Thymus (tissue), 11 donors: ENCODE measurements at regions not wholly inside any gene's neighbourhood (a gene's known extent, or its start where the extent isn't known, plus 50 kb on each side); places are given as distances from the start of the nearest gene placed in this dataset.

Experiments used
- DNase-seq, 9 donors: peaks; one replicate each; pipeline ENCODE4 v3.0.0-alpha.2; 2013; ENCODE audit warnings: low spot score in 9 of 9, low read depth in 6 of 9, missing footprints in 1 of 9
- H3K27ac ChIP-seq, 2 donors: one replicate each; pipeline ENCODE4 v1.5.1; 2013; ENCODE audit warnings: control low read depth in 1 of 2, low read depth in 1 of 2, low read length in 1 of 2, mild to moderate bottlenecking in 1 of 2, moderate library complexity in 1 of 2
- H3K27me3 ChIP-seq, 2 donors: one replicate each; pipeline ENCODE4 v1.5.1; 2013; ENCODE audit warnings: low read length in 1 of 2; ENCODE audit not compliant: control insufficient read depth in 2 of 2, insufficient read depth in 1 of 2
- H3K36me3 ChIP-seq, 2 donors: one replicate each; pipeline ENCODE4 v1.5.1; 2013; ENCODE audit warnings: low read length in 1 of 2, mild to moderate bottlenecking in 1 of 2, moderate library complexity in 1 of 2; ENCODE audit not compliant: control insufficient read depth in 2 of 2, insufficient read depth in 2 of 2
- H3K4me1 ChIP-seq, 2 donors: one replicate each; pipeline ENCODE4 v1.5.1; 2013; ENCODE audit warnings: low read length in 2 of 2; ENCODE audit not compliant: control insufficient read depth in 2 of 2, insufficient read depth in 2 of 2
- H3K4me3 ChIP-seq, 2 donors: one replicate each; pipeline ENCODE4 v1.5.1; 2013; ENCODE audit warnings: low read length in 2 of 2, control low read depth in 1 of 2, mild to moderate bottlenecking in 1 of 2
- H3K9me3 ChIP-seq, 2 donors: one replicate each; pipeline ENCODE4 v1.5.1; 2013; ENCODE audit warnings: low read length in 1 of 2, mild to moderate bottlenecking in 1 of 2; ENCODE audit not compliant: control insufficient read depth in 2 of 2, insufficient read depth in 1 of 2
- WGBS: extraction: QIAGEN DNeasy Blood & Tissue Kit; methylation state at CpG from one replicate; pipeline ENCODE4 v1.1.7; 2013; 5-methylcytosine and 5-hydroxymethylcytosine counted together
- donor health status: healthy.

DNA sequence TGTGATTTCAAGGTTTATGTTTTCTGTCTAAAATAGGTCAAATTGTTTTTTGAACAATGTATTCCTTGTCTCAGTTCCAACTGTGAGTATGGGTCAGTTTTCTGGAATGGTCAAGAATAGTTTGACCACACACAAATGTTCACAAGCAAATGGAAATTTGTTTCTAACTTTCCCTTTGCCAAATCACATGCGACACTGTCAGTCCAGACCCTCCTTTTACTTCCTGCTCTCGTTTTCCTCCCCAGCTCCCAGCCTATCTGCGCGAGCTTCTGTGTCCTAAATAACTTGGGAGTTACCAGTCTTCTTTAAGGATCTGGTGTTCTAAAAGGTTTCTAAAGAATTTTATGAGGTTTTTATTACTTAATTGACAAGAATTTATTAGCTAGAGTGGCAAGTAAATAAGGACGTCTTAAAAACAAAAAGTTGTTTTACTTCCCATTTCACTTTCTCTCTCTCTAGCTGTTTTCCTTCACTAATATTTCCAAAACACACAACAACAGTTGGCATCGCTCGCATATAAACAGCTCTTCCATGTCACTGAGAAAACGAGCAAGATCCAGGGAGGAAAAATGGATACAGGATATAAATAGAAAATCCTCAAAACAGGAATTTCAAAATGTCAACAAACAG is 266.1 kb upstream of the KLF6 start:
- no peaks in the 10 kb centered on the region for H3K36me3 ChIP-seq
- no peak for DNase-seq
- H3K27ac ChIP-seq, result no peak overlapping the region
- H3K9me3 ChIP-seq, result no peaks in the 10 kb centered on the region
- no peaks in the 10 kb centered on the region for H3K4me1 ChIP-seq
- H3K4me3 ChIP-seq, result no peak overlapping the region
- whole genome bisulfite sequencing, result 89% methylated on average over 8 of the region's 8 CpGs
- H3K27me3 ChIP-seq, result no peaks in the 10 kb centered on the region

GRCh38 chr10:4050061-4050460 is 265.1 kb upstream of the KLF6 start:
- no peaks in the 10 kb centered on the region for H3K4me1 ChIP-seq
- 96% methylated on average over 4 of the region's 4 CpGs for WGBS
- H3K27me3 ChIP-seq, result no peaks in the 10 kb centered on the region
- H3K27ac ChIP-seq, result no peak overlapping the region
- no peak for DNase-seq
- H3K4me3 ChIP-seq, result no peak overlapping the region
- H3K9me3 ChIP-seq, result no peaks in the 10 kb centered on the region
- H3K36me3 ChIP-seq, result no peaks in the 10 kb centered on the region

GRCh38 chr10:4049348-4049747 is 264.3 kb upstream of the KLF6 start:
- Histone ChIP-seq H3K27me3 (no peaks in the 10 kb centered on the region), H3K4me1 (no peaks in the 10 kb centered on the region), H3K9me3 (no peaks in the 10 kb centered on the region), H3K4me3 (no peak overlapping the region), H3K27ac (no peak overlapping the region), H3K36me3 (no peaks in the 10 kb centered on the region)
- WGBS, result 98% methylated on average over 6 of the region's 6 CpGs
- no peak for DNase-seq

DNA sequence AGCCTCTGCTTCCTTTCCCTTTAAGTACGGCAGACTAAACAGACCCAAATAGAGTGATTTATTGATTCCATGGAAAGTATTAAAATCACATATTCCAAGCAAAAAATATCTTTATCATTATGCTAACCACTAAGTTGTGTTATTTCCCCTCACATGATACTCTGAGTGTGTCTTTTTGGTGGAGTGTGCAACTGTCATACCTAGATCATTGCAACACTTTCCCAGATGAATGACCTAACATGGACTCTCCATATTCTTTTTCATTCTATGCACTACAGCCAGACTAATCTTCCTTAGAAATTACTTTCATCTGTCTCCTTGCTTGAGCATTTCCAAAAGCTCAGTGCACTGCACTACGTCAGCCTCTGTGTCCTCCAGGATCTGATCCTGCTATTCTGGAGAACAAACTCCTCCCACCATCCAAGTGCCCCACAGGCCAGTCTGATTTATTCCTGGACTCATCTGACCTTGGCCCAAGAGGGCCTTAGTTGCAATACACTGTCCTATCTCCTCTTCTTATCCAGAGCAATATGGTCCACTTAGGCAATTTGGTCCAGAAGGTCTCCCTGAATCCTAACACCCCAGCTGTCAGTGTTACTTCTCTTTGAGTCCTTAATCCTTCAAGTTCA is 263.3 kb upstream of the KLF6 start:
- Histone ChIP-seq H3K27ac (no peak overlapping the region), H3K9me3 (no peaks in the 10 kb centered on the region), H3K27me3 (no peaks in the 10 kb centered on the region), H3K36me3 (no peaks in the 10 kb centered on the region), H3K4me3 (no peak overlapping the region), H3K4me1 (no peaks in the 10 kb centered on the region)
- WGBS, result 46% methylated on average over 2 of the region's 2 CpGs
- DNase-seq, result no peak

- Histone ChIP-seq H3K4me3 (no peak overlapping the region), H3K4me1 (no peaks in the 10 kb centered on the region), H3K9me3 (no peaks in the 10 kb centered on the region), H3K27me3 (no peaks in the 10 kb centered on the region), H3K27ac (no peak overlapping the region), H3K36me3 (no peaks in the 10 kb centered on the region)
- no peak for DNase-seq
- WGBS, result 89% methylated on average over 7 of the region's 7 CpGs
These were observed 261.8 kb upstream of the KLF6 start for GRCh38 chr10:4046712-4047354.

DNA sequence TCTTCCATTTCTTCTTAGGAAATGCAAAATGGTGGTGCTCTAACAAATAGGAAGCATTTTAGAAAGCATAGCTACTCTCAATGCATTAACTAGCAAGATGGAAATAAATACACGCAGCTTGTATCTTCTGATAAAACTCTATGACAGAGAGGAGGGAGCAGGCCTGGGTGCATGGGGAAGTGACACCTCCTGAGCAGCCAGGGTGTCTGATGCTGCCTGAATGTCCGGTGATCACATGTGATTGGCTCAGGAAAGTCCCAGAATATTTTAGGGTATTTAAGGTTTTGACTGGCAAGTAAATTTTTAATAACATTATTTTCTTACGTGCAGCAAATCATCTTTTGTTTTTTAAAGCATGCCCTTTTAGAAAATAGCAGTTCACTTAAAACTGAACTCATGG is 261.0 kb upstream of the KLF6 start:
- H3K36me3 ChIP-seq, result no peaks in the 10 kb centered on the region
- H3K4me1 ChIP-seq, result no peaks in the 10 kb centered on the region
- H3K4me3 ChIP-seq, result no peak overlapping the region
- H3K27ac ChIP-seq, result no peak overlapping the region
- no peak for DNase-seq
- 96% methylated on average over 3 of the region's 3 CpGs for WGBS
- H3K9me3 ChIP-seq, result peaks cover 0 to 3% of the 10 kb centered on the region in 2 donors
- no peaks in the 10 kb centered on the region for H3K27me3 ChIP-seq

DNA sequence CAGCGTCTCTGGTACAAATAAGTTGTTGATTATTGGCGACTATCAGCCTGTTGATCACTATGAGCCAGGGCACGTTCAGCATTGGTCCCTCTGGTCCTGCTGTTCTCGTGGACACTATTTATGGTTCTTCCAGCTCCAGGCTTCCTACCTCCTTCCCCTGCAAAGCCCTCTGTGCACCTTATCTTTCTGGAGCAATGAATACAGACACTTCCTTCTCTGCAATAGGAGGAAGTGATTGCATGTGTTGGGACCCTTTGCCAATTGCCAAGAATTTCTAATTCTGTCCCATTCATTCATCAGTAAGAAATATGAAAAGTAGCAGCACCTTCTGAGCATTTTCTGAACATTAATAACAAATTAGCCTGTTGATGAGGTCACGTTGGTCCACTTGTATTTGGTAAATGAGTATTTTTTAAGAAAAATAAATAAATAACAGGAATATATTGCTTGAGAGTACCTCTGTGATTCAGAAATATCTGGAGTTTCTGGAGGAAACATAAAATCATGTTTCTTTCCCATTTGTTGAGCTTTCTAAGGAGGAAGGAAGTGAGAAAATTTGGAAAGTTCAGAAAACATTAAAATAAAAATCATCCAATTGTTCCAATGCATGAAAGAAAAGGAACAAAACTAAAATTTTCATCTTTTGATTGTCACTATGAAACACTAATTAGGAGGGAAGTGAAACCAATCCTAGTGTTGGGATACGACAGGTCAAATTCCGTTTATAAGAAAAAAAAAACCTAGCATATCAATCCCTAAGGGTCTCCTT is 259.1 kb upstream of the KLF6 start:
- H3K4me3 ChIP-seq, result no peak overlapping the region
- H3K27me3 ChIP-seq, result no peaks in the 10 kb centered on the region
- peaks cover 0 to 4% of the 10 kb centered on the region in 2 donors for H3K9me3 ChIP-seq
- no peaks in the 10 kb centered on the region for H3K4me1 ChIP-seq
- H3K36me3 ChIP-seq, result no peaks in the 10 kb centered on the region
- no peak for DNase-seq
- 71% methylated on average over 7 of the region's 7 CpGs for WGBS
- no peak overlapping the region for H3K27ac ChIP-seq

DNA sequence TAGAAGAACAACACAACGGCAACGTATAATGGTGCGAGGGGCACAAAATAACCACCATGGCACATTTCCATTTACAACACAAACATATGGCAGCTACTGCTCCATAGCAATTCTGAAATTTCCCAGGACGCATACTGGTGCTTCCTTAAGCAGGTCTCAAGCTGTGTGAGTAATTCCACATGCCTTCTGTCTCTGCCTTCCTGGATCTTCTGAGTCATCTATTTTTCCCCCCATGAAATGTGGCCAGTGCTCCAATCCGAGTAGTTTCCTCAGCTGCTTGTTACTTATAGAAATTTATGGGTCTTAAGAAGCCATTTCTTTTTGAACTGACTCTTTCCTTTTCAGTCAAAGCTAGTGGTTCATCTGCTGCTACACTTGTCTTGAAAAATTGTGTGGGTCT is 256.6 kb upstream of the KLF6 start:
- H3K9me3 ChIP-seq, result peaks cover 0 to 4% of the 10 kb centered on the region in 2 donors
- H3K36me3 ChIP-seq, result no peaks in the 10 kb centered on the region
- H3K4me3 ChIP-seq, result no peak overlapping the region
- H3K27ac ChIP-seq, result no peak overlapping the region
- no peak for DNase-seq
- H3K27me3 ChIP-seq, result no peaks in the 10 kb centered on the region
- H3K4me1 ChIP-seq, result no peaks in the 10 kb centered on the region
- 96% methylated on average over 5 of the region's 5 CpGs for WGBS

- peaks cover 0 to 8% of the 10 kb centered on the region in 2 donors for H3K4me1 ChIP-seq
These were observed 253.0 kb upstream of the KLF6 start for GRCh38 chr10:4038000-4038399.

More at GRCh38 chr10:4038000-4038399, 253.0 kb upstream of the KLF6 start:
- H3K4me3 ChIP-seq, result no peak overlapping the region
- no peak overlapping the region for H3K27ac ChIP-seq
- WGBS, result 97% methylated on average over 4 of the region's 4 CpGs
- no peaks in the 10 kb centered on the region for H3K36me3 ChIP-seq
- peaks cover 0 to 4% of the 10 kb centered on the region in 2 donors for H3K9me3 ChIP-seq
- no peaks in the 10 kb centered on the region for H3K27me3 ChIP-seq
- DNase-seq, result no peak
